Right atrium auricular region (tissue), 2 donors: ENCODE measurements at regions not wholly inside any gene's neighbourhood (a gene's known extent, or its start where the extent isn't known, plus 50 kb on each side); places are given as distances from the start of the nearest gene placed in this dataset.

Experiments used
- DNase-seq: peaks from one replicate; pipeline ENCODE4 v3.0.0-alpha.2; 2019; ENCODE audit warnings: low spot score
- H3K27ac ChIP-seq, 2 donors: fragments of 200-600 bp; sonication (generic); 1 replicate in 1 of 2; 2 replicates in 1 of 2; pipeline ENCODE4 v1.5.1; 2016 to 2019
- H3K27me3 ChIP-seq, 2 donors: fragments of 200-600 bp; sonication (generic); one replicate each; pipeline versions ENCODE4 v1.5.1 to v1.6.0; 2017 to 2019
- H3K36me3 ChIP-seq: fragments of 200-600 bp; sonication (generic); one replicate; pipeline ENCODE4 v1.5.1; 2016
- H3K4me1 ChIP-seq, 2 donors: fragments of 200-600 bp; sonication (generic); one replicate each; pipeline versions ENCODE4 v1.5.1 to v1.6.0; 2017 to 2019
- H3K4me3 ChIP-seq, 2 donors: fragments of 200-600 bp; sonication (generic); 1 replicate in 1 of 2; 2 replicates in 1 of 2; pipeline ENCODE4 v1.5.1; 2017 to 2019; ENCODE audit warnings: mild to moderate bottlenecking in 1 of 2, moderate library complexity in 1 of 2
- H3K9me3 ChIP-seq, 2 donors: fragments of 200-600 bp; sonication (generic); one replicate each; pipeline ENCODE4 v1.5.1; 2019
- CTCF ChIP-seq, 2 donors: fragments of 200-600 bp; sonication (generic); IDR thresholded peaks; one replicate each; pipeline ENCODE4 v1.5.1; 2019; ENCODE audit warnings: antibody characterized with exemption in 2 of 2

GRCh38 chr9:109725460-109725859, 54.5 kb upstream of the PALM2AKAP2 start:
- no peaks in the 10 kb centered on the region for H3K4me1 ChIP-seq
- no peaks in the 10 kb centered on the region for H3K27me3 ChIP-seq
- H3K27ac ChIP-seq = no peak overlapping the region
- no peaks in the 10 kb centered on the region for H3K36me3 ChIP-seq
- H3K9me3 ChIP-seq = no peaks in the 10 kb centered on the region
- H3K4me3 ChIP-seq = no peak overlapping the region
- DNase-seq = no peak
- TF ChIP-seq CTCF (IDR thresholded peaks at IDR 0.05) = no peak

GRCh38 chr9:109726119-109726518, 53.9 kb upstream of the PALM2AKAP2 start:
- DNase-seq = no peak
- no peak overlapping the region for H3K4me3 ChIP-seq
- H3K36me3 ChIP-seq = no peaks in the 10 kb centered on the region
- H3K9me3 ChIP-seq = no peaks in the 10 kb centered on the region
- H3K4me1 ChIP-seq = no peaks in the 10 kb centered on the region
- no peaks in the 10 kb centered on the region for H3K27me3 ChIP-seq
- no peak for TF ChIP-seq CTCF (IDR thresholded peaks at IDR 0.05)
- H3K27ac ChIP-seq = no peak overlapping the region

DNA sequence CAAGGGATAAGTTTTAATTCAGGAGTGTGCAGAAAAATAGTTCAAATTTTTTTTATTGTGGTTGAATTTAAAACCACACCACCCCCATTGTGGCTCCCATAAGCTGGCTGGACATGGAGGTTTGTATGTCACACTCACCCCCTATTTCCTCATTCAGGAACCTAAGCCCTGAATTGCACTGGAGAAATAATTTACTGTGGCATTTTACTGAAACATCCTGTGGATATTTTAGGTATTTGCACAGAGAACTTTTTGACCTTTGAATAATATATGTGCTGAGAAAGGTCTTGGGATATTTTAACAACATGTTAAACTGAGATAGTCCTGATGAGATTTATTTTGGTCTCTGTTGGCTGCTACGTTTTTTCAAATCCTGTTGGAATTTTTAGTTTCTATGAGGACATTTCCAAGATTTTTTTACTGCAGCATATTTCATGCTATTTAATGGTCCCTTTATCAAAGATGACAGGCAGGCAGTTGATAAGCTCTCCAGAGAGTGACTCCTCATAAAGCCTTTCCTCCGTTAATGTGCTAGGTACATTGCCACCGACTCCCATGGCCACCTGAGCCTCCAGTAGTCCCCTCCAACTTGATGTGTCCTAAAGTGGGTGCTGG, 51.2 kb upstream of the PALM2AKAP2 start:
- no peak overlapping the region for H3K27ac ChIP-seq
- no peak overlapping the region for H3K4me3 ChIP-seq
- no peaks in the 10 kb centered on the region for H3K27me3 ChIP-seq
- DNase-seq = no peak
- no peak for TF ChIP-seq CTCF (IDR thresholded peaks at IDR 0.05)
- H3K36me3 ChIP-seq = no peaks in the 10 kb centered on the region
- H3K4me1 ChIP-seq = no peaks in the 10 kb centered on the region
- H3K9me3 ChIP-seq = no peaks in the 10 kb centered on the region

- Histone ChIP-seq H3K27ac (no peak overlapping the region), H3K27me3 (no peaks in the 10 kb centered on the region), H3K4me1 (no peaks in the 10 kb centered on the region), H3K36me3 (no peaks in the 10 kb centered on the region), H3K4me3 (no peak overlapping the region), H3K9me3 (no peaks in the 10 kb centered on the region)
- TF ChIP-seq CTCF (IDR thresholded peaks at IDR 0.05) = no peak
- DNase-seq = no peak
Observed at GRCh38 chr9:109729513-109729912, 50.5 kb upstream of the PALM2AKAP2 start.
